ENCODE measurements at regions not wholly inside any gene's neighbourhood (a gene's known extent, or its start where the extent isn't known, plus 50 kb on each side); places are given as distances from the start of the nearest gene placed in this dataset.
"Not testable (repeated sequence)": the region's sequence is repeated elsewhere in the genome, so short reads cannot be mapped to it uniquely, and the experiment has no call there.

DNA sequence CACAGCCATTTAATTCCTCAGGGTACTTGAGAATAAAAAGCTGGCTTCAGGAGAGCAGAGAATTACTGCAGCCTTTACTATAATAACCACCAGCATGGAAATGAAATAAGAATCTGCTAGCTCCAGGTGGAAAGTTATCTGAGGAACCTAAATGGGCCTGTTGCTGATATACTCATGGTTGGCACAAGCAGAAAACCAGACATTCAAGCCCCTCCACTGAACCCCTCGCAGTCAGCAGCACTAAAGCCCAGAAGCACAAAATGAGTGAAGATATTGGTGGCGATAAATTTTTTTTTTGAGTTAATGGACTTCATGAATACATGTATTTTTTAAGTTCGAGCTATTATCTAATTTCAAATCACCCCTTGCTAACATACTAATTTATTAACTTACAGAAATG lies 303.9 kb upstream of the NRP1 start:
- no peak for DNase-seq

DNA sequence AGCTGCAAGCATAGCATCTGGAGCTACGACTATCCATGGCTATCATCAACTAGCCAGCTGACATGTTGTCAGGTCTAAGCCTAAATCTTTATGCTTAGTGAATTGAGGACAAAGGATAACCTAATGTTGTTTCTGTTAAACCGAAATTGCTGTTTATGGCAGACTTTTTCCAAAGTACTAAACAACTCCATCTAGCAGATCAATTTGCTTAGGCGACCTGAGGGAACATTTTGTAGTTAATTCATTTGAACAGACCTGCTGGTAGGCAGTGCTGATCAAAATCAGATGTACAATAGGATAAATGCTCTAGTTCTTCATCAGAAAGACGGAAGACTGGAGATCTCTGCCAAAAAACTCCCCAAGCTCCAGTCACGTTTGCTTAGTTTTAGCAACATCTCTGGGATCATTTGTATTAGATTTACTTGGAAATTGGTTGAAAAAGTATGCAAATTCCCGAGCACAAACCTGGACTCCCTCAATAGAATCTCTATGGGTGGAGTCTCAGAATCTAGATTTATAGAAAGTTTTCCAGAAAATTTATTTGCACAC lies 301.6 kb upstream of the NRP1 start:
- DNase-seq: no peak

DNA sequence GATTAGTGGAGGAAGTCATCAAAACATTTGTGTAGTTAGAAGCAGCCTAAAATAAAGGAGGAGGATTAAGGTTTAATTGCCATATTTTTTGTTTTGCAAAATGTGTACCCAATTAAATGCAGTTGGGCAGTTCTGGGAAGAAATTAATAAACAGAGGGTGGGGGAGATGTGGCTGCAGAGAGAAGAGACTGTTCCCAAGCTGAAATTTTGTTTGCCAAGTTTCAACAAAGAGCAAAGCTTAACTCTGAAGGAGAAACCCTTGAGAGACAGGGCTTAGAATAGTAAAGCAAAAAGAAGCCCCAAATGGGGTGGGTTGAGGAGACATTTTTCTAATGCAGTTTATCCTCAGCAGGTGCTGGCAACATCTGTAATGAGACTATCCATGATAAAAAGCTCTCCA lies 298.0 kb upstream of the NRP1 start:
- no peak for DNase-seq

DNA sequence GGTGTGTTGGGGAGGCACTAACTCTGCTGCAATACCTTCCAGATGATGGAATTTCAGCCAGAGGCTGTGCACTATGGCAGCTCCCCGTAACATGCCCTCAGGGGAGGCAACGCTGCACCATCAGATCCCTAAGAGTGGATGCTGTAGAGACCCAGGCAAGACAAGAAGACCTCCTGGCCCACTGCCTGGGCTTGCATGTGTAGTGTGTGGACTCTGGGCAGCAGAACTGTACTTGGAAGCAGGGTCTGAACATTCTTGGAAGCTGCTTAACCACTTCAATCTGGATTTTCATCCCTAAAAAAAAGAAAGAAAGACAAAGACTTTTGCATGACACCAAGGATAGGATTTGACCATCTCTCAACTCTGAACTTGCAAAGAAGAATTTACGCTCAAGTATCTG lies 297.5 kb upstream of the NRP1 start:
- DNase-seq: no peak

DNA sequence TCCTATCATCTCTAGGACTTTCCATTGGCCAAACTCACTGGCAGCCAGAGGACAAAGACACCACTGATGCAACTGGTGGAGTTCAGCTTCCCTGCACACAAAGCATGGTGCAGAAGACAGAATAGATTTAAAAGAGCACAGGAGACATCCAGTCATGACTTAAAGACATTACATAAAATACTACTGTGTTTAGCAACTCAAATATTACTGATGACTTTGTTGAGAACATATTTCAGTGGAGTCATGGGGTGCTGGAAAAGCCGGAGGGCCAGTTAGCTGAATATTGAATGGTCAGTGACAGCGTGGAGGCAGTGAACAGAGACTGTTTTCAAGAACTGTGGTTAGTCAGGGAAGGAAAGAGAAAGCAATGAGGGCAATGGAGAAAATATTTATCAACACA lies 296.3 kb upstream of the NRP1 start:
- no peak for DNase-seq

DNA sequence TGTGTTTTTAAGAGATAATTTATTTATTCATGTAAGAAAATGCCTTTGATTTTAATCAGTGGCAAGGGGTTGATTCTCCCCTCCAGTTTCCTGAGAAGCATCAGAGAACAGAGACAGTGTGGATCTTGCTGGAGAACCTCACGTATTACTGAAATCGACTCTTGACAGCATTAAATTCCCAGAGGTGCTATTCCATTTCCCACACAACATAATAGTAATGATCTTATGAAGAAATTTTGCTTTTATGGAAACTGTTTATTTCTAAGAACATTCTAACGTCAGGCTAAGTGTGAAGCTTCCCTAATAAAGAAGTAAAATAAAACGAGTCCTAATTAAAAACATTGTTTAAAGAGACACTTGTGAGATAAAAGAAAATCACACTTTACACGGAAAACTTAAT lies 293.1 kb upstream of the NRP1 start:
- no peak for DNase-seq

DNA sequence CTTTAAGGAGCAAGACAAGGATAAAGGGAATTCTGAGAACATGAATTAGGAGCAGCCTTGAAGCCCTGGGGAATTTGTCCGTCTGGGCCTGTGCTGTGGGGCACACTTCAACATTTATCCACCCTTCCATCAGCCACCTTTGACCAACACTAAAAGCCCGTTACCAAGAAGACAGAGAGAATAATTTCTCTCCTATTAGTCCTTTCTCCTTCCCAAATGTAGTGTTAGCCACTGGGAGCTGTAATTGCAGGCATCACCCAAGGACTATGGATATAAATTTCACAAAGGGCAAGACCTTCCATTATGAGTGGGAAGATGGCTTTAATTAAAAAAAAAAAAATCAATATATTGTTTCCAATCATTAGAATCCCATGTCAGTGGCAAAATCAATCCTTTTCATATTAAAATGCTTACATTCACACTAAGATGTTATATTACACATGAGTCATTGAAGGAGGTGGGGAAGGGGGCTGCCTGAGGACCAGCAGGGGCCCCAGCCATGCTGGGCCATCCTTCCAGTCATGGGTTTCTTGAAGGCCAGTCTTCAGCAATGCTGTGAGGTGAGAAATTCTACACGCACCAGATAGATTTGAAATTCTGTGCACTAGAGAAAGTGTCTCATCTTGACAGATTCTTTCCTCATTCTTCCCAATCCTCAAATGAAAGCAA lies 292.5 kb upstream of the NRP1 start:
- DNase-seq: no peak

DNA sequence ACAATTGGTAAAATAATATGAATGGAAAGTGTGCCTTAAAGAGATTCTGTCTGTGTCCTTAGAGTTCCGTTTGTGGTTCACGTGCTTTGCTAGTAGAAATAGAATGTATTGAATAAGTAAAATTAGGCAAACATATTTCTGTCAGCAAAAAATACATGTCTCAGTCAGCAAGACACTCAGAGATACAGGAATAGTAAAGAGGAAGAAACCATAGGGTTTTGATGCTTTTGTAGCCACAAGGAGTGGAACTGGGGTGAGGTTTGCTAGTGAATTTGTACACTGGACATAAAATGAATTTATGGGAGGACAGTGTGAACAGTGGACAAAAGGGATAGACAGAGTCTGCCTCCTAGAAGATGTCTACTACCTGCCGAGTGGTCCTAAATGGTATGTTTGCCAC lies 289.2 kb upstream of the NRP1 start:
- no peak for DNase-seq

DNA sequence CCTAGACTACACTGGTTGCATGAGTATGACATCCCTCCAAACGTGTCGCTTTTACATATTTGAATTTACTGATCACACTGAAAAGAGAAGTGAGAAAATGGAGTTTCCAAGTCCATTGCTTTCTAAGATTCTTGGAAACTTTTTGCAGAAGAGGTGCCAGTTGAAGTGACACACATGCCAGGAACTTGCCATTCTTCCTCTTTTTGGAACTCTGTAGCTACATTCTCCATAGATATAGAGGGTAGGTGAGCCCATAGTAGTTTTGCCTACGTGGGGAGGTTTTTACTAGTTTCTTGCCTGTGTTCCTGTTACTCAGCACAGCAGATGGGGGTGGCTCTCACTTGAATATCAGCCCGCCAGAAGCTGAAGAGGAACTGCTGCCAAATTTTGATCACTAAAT lies 286.6 kb upstream of the NRP1 start:
- no peak for DNase-seq

DNA sequence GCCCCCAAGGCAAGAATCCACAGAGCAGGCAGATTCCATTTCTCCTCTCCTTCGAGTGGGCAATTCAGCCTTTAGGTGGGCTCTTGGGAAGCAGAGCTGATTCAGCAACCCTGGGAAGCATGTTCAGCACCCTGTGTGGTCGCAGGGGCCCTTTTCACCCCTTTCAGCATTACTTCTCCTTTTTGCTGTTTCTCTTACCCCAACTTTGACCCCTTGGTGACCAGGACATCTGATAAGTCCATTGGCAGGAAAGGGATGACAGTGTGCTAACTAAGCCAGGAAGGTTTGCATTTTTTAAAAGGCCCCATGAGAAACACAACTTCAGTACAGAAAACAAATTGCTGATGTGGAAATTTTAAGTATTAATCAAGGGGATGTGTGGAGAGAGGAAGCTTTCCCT lies 283.7 kb upstream of the NRP1 start:
- no peak for DNase-seq

DNA sequence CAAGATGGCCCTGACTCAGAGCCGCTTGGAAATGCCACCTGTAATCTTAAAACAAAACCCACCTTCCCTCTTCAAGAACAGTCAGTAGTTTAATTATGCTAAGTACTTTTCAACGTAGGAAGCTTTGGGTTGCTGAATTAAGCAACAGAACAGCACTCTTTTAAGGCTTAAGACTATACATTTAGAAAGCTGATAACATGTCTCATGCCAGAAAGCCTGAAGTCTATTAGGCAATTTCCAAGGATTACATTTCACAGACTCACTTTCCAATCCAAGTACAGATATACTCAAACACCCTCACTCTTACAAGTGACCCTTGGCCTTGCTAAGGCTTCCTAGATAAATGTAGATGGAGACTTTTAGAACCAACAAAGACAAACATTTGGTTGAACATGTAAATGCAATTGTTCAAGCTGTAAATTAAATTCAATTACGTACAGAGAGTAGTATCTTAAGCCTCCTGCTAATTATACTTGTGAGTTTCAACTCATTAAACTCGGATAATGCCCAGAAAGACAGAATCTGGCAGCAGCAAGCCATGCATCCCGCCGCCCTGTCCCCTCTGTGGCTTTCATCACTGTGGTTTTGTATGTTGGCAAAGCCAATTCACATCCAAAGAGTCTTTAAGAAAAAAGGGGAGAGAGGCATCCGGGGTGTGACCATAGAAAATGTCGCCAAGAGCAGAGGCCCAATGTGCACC lies 283.1 kb upstream of the NRP1 start:
- no peak for DNase-seq

DNA sequence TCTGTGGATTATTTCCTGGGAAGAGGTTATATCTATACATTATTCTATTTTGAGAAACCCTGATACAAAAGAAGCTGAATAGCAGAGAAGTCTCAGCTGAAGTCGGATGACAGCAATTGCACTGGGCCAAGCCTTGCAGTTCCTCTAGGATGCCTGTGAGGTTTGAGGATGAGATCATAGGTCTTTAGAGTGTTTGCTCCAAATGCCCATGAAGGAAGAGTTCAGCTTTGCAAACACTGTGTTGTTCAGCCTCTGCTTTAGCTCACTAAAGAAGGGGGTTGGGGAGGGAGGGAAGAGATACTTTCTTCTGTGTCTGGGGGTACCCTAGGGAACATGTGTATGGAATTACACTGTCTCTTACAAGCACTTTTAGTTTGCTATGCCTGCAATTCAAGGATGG lies 282.5 kb upstream of the NRP1 start:
- DNase-seq: no peak

DNA sequence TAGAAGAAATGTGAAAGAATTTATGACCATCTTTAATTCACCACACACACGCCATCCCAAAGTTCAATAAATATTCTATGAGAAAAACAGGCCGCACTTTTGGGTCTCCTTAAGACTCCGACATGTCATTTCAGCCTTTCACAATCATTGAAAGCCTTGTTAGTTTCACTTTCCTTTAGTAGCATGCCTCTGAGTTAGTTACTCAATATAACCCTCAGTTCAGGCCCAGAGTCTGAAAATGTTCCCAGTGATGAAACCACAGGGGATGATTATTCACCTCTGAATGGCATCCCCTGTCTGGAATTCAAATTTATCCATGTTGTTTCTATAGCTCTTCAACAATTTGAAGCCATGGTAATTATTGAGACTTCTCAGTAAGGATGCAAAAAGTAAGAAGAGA lies 278.1 kb upstream of the NRP1 start:
- DNase-seq: no peak

DNA sequence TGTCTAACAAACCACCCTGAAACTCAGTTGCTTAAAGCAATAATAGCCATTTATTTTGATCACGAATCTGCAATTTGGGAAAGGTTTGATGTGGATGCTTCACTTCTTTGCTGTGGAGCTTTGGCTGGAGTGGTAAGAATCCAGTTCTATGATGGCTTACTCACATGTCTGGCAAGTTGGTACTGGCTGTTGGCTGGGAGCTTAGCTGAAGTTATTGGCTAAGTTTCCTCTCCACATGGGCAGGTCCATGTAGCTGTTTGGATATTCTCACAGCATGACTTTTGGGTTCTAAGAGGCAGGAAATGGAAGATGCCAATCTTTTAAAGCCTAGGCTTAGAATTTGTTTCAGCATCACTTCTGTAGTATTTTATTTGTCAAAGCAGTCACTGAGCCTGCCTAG lies 277.6 kb upstream of the NRP1 start:
- DNase-seq: no peak

DNA sequence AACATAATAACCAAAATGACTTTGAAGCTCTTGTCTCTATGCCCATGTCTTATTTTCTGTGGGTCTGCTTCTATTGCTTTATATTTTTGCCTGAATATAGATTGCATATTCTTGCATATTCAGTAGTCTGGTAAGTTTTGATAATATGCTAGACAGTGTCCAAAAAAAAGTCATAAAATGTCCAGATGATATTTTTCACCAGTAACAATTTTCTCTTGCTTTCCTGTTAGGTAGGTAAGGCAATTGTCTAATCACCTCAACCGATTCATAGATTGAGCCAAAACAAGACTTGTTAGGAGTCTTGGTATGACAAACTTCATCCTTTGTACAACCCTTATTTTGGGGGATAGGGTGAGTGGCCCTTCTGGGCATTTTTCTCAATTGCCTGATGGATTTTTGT lies 277.0 kb upstream of the NRP1 start:
- no peak for DNase-seq

DNA sequence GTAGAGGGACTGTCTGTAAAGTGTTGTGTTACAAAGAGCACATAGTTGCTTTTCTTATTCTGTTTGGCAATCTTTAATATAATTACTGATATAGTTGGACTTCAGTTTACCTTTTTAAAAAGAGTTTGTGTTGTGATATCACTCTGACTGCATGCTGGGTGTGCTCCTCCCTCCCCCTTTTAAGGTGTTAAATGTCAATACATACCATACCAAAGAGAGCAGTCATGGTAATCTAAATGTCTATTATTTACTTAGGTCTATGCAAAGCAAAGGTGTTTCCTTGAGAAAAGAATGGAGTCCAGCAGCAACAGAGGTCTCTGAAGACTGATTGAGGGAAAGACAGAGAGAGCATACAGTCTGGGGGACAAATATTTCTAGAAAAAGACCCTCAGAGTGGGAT lies 275.1 kb upstream of the NRP1 start:
- no peak for DNase-seq

DNA sequence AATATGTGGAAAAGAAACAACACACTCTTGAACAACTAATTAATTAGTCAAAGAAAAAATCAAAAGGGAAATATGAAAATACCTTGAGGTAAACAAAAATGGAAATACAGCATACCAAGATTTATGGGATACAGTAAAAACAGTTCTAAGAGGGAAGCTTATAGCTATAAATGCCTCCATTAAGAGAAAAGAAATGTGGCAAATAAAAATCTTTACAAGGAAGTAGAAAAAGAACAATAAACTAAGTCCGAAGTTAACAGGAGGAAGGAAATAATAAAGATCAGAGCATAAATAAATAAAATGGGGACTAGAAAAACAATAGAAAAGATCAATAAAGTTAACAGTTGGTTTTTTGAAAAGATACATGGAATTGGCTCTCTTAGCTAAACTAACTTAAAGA lies 267.8 kb upstream of the NRP1 start:
- no peak for DNase-seq

DNA sequence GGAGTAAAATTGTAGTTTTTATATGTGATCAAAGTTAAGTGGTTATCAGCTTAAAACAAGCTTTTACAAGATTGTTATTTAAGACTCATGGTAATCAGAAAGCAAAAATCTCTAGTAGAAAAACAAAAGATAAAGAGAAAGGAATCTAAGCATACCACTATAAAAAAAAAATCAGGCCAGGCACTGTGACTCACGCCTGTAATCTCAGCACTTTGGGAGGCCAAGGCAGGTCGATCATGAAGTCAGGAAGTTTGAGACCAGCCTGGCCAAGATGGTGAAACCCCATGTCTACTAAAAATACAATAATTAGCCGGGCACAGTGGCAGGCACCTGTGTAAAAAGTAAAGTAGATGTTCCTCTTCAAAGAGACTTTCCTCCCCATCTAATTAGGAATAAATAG lies 265.9 kb upstream of the NRP1 start:
- DNase-seq: no peak

DNA sequence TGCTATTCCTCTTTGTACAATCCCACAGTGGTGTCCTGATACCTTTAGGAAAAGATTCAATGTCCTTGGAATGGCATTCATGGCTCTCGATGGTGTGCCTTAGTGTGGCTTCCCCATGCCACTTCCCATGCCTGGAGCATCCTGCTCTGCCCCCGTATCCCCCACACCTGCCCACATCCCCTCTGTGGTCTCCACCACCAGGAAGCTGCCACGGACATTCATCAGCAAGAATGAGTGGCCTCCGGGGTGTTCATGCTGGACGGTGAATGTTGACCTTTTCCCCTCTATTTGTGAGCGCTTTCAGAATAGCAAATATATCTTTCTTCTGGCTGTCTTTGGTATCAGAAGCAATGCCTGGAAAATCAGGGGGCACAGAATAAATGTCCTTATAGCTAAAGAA lies 262.0 kb upstream of the NRP1 start:
- no peak for DNase-seq

DNA sequence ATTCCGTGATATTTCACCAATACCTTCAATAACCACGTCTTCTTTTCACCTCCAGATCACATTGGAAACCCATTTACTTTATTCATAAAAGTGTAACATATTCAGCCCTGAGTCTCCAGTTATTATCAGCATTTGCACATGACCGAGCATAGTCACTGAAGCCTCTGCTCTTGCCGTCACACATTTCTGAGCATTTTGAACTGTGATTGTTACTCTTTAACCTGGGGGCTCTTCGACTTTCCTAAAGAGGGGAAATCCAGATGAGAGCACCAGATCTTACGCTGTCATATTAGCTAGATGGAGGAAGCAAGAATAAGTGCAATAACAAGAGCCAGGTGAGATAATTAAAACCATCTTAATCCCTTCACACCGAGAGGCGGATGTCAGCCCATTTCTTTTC lies 260.0 kb upstream of the NRP1 start:
- DNase-seq: no peak

DNA sequence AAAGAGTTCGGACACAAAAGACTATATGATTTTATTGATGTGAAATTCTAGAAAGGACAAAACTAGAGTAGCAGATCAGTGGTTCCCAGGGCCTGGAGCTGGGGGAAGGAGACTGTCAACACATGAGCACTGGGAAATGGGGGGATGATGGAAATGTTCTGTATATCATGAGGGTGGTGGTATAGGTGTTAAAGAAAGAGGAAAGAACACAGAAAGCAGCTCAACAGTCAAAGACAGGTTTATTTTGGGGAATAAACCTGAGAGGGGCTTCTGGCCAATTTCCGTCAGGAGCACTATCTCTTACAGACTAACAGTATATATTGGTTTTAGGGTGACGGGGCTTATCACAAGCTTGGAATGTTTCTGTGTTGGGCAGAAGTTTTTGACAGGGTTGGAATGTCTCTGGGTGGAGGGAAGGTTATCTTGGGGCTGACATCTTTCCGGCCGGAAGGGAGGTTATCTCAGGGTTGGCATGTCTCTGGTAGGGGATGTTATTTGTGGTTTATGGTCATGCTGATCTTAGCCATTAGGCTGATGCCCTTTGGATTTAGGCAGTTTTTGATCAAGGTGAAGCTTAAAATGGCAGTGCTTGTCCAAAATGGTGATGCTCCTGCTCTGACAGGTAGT lies 254.6 kb upstream of the NRP1 start:
- DNase-seq: no peak

DNA sequence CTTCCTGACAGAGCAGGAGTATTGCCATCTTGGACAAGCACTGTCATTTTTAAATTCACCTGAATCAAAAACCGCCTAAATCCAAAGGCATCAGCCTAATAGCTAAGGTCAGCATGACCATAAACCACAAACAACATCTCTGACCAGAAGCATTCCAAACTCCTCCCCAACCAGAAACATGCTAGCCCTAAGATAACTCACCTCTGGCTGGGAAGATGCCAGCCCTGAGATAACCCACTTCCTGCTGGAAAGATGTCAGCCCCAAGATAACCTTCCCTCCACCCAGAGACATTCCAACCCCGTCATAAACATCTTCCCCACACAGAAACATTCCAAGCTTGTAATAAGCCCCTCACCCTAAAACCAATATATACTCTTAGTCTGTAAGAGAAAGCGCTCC lies 250.1 kb upstream of the NRP1 start:
- not testable (repeated sequence) for DNase-seq

DNA sequence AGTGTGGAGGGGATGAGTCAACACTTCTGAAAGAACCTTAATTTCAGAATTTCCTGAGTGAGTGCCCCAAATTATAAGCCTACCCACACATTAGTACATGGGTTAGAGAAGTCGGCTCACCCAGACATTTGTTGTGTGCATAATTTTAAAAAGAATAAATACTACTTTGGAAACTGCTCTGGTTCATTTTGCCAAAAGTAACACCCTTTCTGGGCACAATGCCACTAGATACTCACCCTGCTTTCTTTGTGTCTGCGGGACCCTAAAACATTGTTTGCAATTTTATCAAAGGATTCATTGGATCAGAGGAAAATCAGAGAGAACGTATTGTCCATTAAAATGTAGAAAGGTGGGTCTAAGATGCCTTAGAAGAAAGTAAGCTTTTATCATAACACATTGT lies 245.5 kb upstream of the NRP1 start:
- DNase-seq: no peak

DNA sequence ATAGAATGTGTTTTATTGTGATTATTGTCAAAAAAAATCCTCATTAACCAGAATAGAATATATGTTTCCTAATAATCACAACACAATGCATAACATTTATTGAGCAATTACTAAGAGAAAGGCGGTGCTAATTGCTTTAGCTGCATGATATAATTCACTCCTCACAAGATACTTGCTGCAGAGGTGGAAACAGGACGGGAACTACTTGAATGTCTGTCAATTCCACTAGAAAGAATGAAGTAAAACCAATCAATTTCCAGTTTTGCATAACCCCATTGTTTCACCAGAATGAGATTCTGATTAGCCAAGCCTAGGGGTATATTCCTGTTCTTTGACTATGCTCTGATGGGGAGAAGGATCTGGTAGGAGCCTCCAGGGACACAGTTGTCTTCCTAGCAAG lies 239.1 kb upstream of the NRP1 start:
- no peak for DNase-seq

DNA sequence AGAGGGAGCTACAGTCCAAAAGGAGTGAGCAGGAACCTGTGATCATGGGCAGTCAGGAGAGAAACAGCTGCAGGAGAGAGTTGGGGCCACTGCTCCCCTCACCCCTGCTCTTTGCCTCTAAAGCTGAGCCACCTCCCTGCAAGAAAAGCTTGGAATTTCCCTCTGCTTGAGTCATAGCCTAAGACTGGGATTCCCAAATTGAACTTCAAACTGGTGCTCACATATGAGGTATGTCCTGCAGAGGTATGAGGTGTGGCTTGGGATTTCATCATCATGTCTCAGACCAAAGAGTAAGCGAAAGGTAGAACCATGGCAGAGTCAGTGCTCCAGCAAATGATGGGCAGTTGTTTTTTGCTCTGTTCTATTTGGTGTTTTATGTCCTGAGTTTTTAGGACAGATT lies 237.1 kb upstream of the NRP1 start:
- no peak for DNase-seq
